Activated CD4-positive, alpha-beta T cell treated with anti-CD3 and anti-CD28 coated beads for 36 hours (primary cell): ENCODE measurements at regions not wholly inside any gene's neighbourhood (a gene's known extent, or its start where the extent isn't known, plus 50 kb on each side); places are given as distances from the start of the nearest gene placed in this dataset.

Experiments used
- ATAC-seq: fragments of 200-7000 bp; cut with Tn5 transposase; one replicate; pipeline ENCODE4 v1.10.0; 2021; ENCODE audit warnings: mild to moderate bottlenecking, moderate library complexity
- CTCF ChIA-PET: fragments of 350-600 bp; sonication (Branson Sonifier 250); formaldehyde crosslinking; loops from one replicate; lab custom pipeline; 2021; ENCODE audit warnings: antibody characterized with exemption; lab: Charles Lee
- POLR2A ChIA-PET: fragments of 350-600 bp; sonication (Branson Sonifier 250); formaldehyde crosslinking; loops from one replicate; lab custom pipeline; 2021; ENCODE audit warnings: antibody characterized with exemption, inconsistent platforms; lab: Charles Lee
- DNase-seq: peaks from one replicate; pipeline ENCODE4 v3.0.0-alpha.2; 2020
- H3K27ac Mint-ChIP-seq: one replicate; pipeline ENCODE4 v1.8.0; 2021; ENCODE audit warnings: mixed read lengths
- H3K27me3 Mint-ChIP-seq: one replicate; pipeline ENCODE4 v1.8.0; 2021; ENCODE audit warnings: mixed read lengths
- H3K36me3 Mint-ChIP-seq: one replicate; pipeline ENCODE4 v1.8.0; 2021; ENCODE audit warnings: low read depth, mixed read lengths
- H3K4me1 Mint-ChIP-seq: one replicate; pipeline ENCODE4 v1.8.0; 2021; ENCODE audit warnings: mixed read lengths
- H3K4me3 Mint-ChIP-seq: one replicate; pipeline ENCODE4 v1.8.0; 2021; ENCODE audit warnings: mild to moderate bottlenecking, moderate library complexity, mixed read lengths
- H3K9me3 Mint-ChIP-seq: one replicate; pipeline ENCODE4 v1.8.0; 2021; ENCODE audit warnings: low read depth, mixed read lengths
- intact Hi-C, 2 experiments: fragments of 100-400 bp; cut with DNase I in 1 of 2; cut with micrococcal nuclease in 1 of 2; formaldehyde crosslinking; loops; one replicate each; pipeline versions ENCODE4 v1.14.2 to v1.15.1; 2022 to 2024; cut with DNase I, micrococcal nuclease

DNA sequence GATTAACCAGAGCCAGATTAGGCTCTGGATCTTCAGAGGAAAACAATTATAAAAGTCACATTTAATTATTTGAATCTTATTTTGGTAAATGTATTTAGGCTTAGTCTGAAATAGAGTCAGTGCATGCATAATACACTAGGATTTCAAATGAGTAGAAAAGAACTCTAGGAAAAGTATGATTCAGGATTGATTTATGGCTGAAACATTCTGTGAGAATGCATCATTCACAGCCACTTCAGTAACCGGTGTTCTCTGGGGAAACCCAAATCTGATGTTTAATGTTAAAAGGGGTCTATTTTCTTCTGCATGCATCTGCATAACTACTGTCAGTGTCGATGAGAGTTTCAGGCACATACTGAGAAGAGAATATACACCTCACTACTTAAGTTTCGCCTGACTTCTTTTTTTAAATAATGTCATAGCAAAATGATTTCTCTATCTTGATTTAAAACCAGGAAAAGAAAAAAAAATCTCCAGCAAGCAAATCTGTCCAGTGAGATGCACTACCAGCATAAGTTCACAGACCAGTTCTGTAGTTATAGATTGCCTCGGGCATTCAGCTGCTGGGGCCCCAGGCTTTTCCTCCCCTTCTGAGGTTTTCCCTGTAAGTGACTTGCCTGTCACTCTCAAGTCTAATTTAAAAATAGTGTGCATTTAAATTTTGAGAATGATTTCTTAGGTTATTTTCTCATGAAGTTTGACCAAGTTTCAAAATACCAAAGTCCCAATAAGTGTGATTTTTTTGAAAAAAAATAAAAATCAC, 501.5 kb downstream of the NR4A2 start:
- H3K27ac Mint-ChIP-seq = no peak overlapping the region
- intact Hi-C loops = no loop called here
- ATAC-seq (no peak), DNase-seq (no peak)
- ChIA-PET POLR2A (no interaction called here), CTCF (no interaction called here)
- no peaks in the 10 kb centered on the region for H3K9me3 Mint-ChIP-seq
- H3K36me3 Mint-ChIP-seq = no peaks in the 10 kb centered on the region
- no peaks in the 10 kb centered on the region for H3K27me3 Mint-ChIP-seq
- H3K4me3 Mint-ChIP-seq = no peak overlapping the region
- H3K4me1 Mint-ChIP-seq = no peaks in the 10 kb centered on the region

DNA sequence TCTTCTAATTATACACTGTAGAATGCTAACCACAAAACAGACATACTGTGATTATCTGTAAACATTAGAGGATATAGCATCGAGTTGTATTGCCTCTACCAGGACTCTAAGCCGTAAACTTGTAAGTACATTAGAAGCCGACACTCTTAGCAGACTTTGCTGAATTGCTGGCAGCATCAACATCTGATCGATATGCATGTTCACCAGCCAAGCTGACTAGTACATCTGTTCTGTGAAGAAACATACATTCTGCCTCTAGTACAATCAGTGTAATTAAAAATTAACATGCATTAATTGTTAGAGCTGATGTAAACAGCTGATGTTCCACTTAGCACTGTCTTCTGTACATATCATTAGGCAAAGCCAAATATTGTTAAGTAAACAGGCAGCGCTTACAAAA, 502.2 kb downstream of the NR4A2 start:
- no peak overlapping the region for H3K4me3 Mint-ChIP-seq
- H3K4me1 Mint-ChIP-seq = no peaks in the 10 kb centered on the region
- H3K27me3 Mint-ChIP-seq = no peaks in the 10 kb centered on the region
- DNase-seq = no peak
- CTCF ChIA-PET = no interaction called here
- no peaks in the 10 kb centered on the region for H3K36me3 Mint-ChIP-seq
- no peaks in the 10 kb centered on the region for H3K9me3 Mint-ChIP-seq
- no peak for ATAC-seq
- H3K27ac Mint-ChIP-seq = no peak overlapping the region
- intact Hi-C loops = no loop called here
- POLR2A ChIA-PET = no interaction called here

DNA sequence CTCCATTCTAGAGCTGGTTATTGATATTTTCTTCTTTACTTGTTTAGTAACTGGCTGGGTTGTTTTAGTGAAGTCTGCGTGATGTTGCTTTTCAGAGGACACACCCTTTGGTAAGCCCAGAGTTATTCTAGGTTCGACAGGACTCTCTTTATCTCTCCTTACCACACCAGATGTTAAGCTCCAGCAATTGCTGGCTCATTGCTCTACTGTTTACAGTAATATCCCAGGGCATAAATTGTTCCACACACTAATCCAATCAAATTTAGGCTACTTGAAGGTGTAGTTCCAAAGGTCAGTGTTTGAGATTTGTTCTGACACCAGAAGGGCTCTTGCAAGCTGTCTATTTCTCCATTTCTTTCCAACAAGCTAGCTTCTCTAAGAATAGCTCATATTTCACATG, 506.6 kb downstream of the NR4A2 start:
- ATAC-seq (no peak), DNase-seq (no peak)
- Mint-ChIP-seq H3K4me1 (no peaks in the 10 kb centered on the region), H3K27me3 (no peaks in the 10 kb centered on the region), H3K27ac (no peak overlapping the region), H3K9me3 (no peaks in the 10 kb centered on the region), H3K4me3 (no peak overlapping the region), H3K36me3 (no peaks in the 10 kb centered on the region)
- intact Hi-C loops = no loop called here
- POLR2A ChIA-PET = no interaction called here
- CTCF ChIA-PET = no interaction called here

DNA sequence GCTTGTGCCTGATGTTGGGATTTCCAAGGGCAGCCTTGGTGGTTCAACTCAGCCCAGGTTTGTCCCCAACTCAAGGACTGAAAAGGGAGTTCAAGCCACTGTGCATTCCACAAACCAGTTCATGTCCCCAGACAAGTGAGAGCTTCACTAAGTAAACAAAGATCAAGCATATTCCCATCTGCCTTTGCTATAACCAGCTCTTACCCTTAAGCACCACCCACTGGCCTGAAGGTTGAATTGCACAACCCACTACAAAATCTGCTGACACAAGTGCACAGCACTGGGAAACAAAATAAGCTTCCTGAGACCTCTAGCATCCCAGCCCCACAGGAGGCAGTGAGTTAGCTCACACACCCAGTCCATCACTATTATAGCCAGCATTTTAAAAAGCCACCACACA, 516.7 kb downstream of the NR4A2 start:
- no peaks in the 10 kb centered on the region for H3K27me3 Mint-ChIP-seq
- ATAC-seq (peak; percentile 42), DNase-seq (peak; percentile 6)
- no peaks in the 10 kb centered on the region for H3K4me1 Mint-ChIP-seq
- no peaks in the 10 kb centered on the region for H3K36me3 Mint-ChIP-seq
- H3K27ac Mint-ChIP-seq = no peak overlapping the region
- peaks cover 2% of the 10 kb centered on the region for H3K9me3 Mint-ChIP-seq
- H3K4me3 Mint-ChIP-seq = no peak overlapping the region
- ChIA-PET CTCF (no interaction called here), POLR2A (no interaction called here)
- intact Hi-C loops = no loop called here

DNA sequence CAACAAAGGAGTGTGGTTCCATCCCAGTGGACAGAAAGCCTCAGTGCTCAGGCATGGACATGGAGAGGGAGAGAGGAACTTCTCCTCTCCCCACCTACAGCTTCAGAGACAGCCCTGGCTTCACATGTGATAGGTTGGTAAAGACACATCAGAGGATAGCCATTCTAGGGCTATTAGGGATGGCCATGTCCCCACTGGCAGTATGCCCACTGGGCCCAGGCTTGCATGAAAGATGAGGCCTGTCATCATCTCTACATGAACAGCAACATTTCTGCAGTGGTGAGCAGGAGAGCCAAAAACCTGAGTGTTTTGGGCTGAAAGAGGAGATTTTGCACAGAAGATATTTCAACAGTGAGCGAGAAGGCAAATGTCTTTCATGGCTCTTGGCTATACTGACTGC, 517.2 kb downstream of the NR4A2 start:
- CTCF ChIA-PET = no interaction called here
- intact Hi-C loops = no loop called here

DNA sequence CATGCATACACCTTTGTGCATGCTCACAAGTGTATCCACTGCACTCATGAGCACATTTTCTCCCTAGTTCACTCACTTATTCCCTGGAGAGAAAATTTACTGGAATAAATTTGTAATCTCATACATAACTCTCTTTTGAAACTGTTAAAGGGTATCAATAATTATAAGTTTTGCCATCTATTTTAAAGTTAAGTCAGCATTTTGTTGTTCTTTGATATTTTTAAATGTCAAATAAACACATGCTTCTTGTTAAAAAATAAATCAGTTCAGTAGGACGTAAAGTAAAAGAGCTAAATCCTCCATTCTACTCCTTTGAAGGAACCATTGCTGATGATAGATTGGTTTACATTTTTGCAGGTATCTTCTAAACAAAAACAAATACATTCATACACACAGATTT, 522.1 kb downstream of the NR4A2 start:
- ChIA-PET CTCF (no interaction called here), POLR2A (no interaction called here)
- H3K4me3 Mint-ChIP-seq = no peak overlapping the region
- H3K27ac Mint-ChIP-seq = no peak overlapping the region
- H3K27me3 Mint-ChIP-seq = no peaks in the 10 kb centered on the region
- no peaks in the 10 kb centered on the region for H3K9me3 Mint-ChIP-seq
- H3K36me3 Mint-ChIP-seq = no peaks in the 10 kb centered on the region
- DNase-seq (no peak), ATAC-seq (no peak)
- H3K4me1 Mint-ChIP-seq = no peaks in the 10 kb centered on the region
- intact Hi-C loops = no loop called here

More for the DNA sequence above, 517.2 kb downstream of the NR4A2 start:
- Mint-ChIP-seq H3K27ac (no peak overlapping the region), H3K4me3 (no peak overlapping the region), H3K4me1 (no peaks in the 10 kb centered on the region), H3K9me3 (peaks cover 2% of the 10 kb centered on the region), H3K36me3 (no peaks in the 10 kb centered on the region), H3K27me3 (no peaks in the 10 kb centered on the region)
- POLR2A ChIA-PET = no interaction called here
- ATAC-seq = no peak
- no peak for DNase-seq

DNA sequence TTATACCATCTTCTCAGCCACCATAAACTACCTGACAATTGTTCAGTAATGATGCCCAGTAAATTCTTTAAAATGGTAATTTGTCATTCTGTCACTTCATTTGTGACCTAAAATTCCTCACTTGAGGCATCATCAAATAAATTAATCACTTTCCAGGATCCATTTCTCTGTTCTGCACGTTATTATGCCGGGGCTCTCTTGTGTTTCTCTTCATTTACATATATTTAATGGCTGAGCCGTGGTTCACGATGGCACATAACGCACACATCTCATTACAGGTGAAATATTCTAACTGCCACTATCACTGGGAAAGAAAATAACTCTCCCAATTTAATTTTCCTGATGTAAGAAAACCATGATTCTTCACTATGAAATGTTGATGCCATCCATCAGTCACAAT, 529.6 kb downstream of the NR4A2 start:
- Mint-ChIP-seq H3K36me3 (no peaks in the 10 kb centered on the region), H3K9me3 (no peaks in the 10 kb centered on the region), H3K27ac (no peak overlapping the region), H3K4me3 (no peak overlapping the region), H3K4me1 (no peaks in the 10 kb centered on the region), H3K27me3 (no peaks in the 10 kb centered on the region)
- DNase-seq (no peak), ATAC-seq (no peak)
- intact Hi-C loops = no loop called here
- ChIA-PET POLR2A (no interaction called here), CTCF (no interaction called here)

DNA sequence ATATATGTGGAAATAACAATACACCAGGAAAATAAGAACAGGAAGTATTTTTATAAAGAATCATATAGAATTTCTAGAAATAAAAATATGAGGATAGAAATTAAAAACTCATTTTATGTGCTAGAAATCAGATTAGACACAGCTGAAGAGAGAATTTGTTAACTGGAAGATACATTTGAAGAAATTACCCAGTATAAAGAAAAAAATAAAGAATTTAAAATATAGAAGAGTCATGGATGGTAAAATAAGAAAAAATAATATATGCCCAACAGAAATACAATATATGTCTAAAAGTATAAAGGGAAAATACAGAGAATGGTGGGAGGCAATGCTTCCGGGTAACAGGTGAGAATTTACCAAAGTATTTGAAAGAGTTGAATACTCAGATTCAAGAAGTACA, 539.9 kb downstream of the NR4A2 start:
- ChIA-PET CTCF (no interaction called here), POLR2A (interaction anchor here (0.6 kb wide), 1 partner anchor 295 kb away, joined by 5 read pairs; no protein-coding TSS in a partner anchor)
- DNase-seq = no peak
- Mint-ChIP-seq H3K36me3 (no peaks in the 10 kb centered on the region), H3K27ac (no peak overlapping the region), H3K9me3 (peaks cover 12% of the 10 kb centered on the region), H3K4me3 (no peak overlapping the region), H3K27me3 (no peaks in the 10 kb centered on the region), H3K4me1 (no peaks in the 10 kb centered on the region)
- ATAC-seq = no peak
- intact Hi-C loops = no loop called here

DNA sequence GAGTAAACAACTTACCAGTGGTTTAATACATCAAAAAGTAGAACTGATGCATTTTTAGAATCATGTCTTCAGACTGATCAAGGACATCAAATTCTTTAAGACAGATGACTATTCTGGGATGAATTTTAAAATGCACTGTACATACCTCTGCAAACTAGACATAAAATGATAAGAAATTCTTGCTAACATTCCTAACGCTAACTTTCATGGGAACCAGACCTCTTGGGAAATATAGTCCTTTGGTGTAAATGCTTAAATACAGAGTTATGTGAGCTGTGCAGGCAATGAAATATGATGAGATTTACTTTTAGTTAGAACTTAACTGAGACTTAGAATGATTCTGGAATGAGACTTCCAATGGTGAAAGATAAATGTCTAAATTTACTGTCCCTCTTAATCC, 562.0 kb downstream of the NR4A2 start:
- H3K27me3 Mint-ChIP-seq = no peaks in the 10 kb centered on the region
- peaks cover 3% of the 10 kb centered on the region for H3K9me3 Mint-ChIP-seq
- H3K4me3 Mint-ChIP-seq = no peak overlapping the region
- CTCF ChIA-PET = no interaction called here
- ATAC-seq = no peak
- H3K36me3 Mint-ChIP-seq = no peaks in the 10 kb centered on the region
- POLR2A ChIA-PET = no interaction called here
- no peak overlapping the region for H3K27ac Mint-ChIP-seq
- H3K4me1 Mint-ChIP-seq = no peaks in the 10 kb centered on the region
- intact Hi-C loops = no loop called here
- DNase-seq = no peak

DNA sequence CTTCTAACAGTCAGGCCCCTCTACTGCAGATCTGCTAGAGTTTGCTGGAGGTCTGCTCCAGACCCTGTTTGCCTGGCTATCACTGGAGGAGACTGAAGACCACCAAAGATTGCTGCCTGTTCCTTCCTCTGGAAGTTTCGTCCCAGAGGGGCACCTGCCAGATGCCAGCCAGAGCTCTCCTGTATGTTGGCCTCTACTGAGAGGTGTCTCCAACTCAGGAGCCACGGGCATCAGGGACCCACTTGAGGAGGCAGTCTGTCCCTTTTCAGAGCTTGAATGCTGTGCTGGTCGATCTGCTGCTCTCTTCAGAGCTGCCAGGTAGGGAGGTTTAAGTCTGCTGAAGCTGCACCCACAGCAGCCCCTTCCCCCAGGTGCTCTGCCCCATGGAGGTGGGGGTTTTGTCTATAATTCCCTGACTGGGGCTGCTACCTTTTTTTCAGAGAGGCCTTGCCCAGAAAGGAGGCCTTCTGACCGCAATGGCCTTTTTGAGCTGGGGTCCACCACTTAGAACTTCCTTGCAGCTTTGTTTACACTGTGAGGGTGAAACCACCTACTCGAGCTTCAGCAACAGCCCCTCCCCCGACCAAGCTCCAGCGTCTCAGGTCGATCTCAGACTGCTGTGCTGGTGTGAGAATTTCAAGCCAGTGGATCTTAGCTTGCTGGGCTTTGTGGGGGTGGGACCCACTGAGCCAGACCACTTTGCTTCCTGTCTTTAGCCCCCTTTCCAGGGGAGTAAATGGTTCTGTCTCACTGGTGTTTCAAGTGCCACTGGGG, 566.0 kb downstream of the NR4A2 start:
- Mint-ChIP-seq H3K4me3 (no peak overlapping the region), H3K4me1 (no peaks in the 10 kb centered on the region), H3K27me3 (no peaks in the 10 kb centered on the region), H3K36me3 (no peaks in the 10 kb centered on the region), H3K9me3 (peaks cover 3% of the 10 kb centered on the region), H3K27ac (no peak overlapping the region)
- DNase-seq (no peak), ATAC-seq (no peak)
- CTCF ChIA-PET = no interaction called here
- POLR2A ChIA-PET = no interaction called here
- intact Hi-C loops = loop anchor here in 1 of 2 experiments (5.0 kb wide), 1 partner anchor 874 kb away; no protein-coding TSS in a partner anchor

DNA sequence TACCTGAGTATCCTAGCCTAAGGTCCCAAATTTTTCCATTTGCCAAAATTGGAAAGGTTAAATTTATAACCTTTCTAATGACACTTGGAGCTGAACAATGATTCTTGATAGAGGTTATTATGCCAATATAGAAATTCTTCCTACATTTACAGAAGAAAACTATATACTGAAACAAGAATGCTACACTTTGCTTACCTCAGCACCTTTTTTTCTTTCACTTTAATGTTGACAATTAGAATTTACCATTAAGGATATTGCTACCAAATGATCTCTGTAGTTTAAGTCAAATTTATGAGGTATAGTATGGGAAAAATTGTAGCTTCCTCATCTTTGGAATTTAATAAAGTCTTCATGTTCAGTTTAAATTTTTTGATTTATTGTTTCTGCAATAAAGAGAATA, 577.0 kb downstream of the NR4A2 start:
- H3K4me1 Mint-ChIP-seq = no peaks in the 10 kb centered on the region
- intact Hi-C loops = no loop called here
- no peaks in the 10 kb centered on the region for H3K36me3 Mint-ChIP-seq
- H3K27me3 Mint-ChIP-seq = no peaks in the 10 kb centered on the region
- DNase-seq = no peak
- ChIA-PET POLR2A (no interaction called here), CTCF (no interaction called here)
- H3K9me3 Mint-ChIP-seq = no peaks in the 10 kb centered on the region
- no peak overlapping the region for H3K4me3 Mint-ChIP-seq
- no peak for ATAC-seq
- no peak overlapping the region for H3K27ac Mint-ChIP-seq

DNA sequence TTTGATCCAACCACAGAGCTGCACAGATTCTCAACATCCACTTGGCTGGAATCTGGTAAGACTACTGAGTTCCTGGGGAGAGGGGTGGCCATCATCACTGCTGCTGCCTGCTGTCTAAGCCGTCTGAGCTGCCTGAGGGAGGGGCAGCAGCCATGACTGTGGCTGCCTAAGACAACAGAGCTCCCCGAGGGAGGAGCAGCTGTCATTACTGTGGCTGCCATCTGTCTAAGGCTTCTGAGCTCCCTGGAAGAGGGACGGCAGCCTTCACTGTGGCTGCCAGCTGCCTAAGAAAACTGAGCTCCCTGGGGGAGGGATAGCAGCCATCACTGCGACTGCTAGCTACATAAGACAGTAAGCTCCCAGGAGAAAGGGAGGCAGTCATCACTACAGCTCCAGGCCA, 584.4 kb downstream of the NR4A2 start:
- no peaks in the 10 kb centered on the region for H3K4me1 Mint-ChIP-seq
- no peak for DNase-seq
- intact Hi-C loops = no loop called here
- ATAC-seq = no peak
- no peaks in the 10 kb centered on the region for H3K27me3 Mint-ChIP-seq
- POLR2A ChIA-PET = no interaction called here
- no peaks in the 10 kb centered on the region for H3K36me3 Mint-ChIP-seq
- no peak overlapping the region for H3K27ac Mint-ChIP-seq
- no peaks in the 10 kb centered on the region for H3K9me3 Mint-ChIP-seq
- CTCF ChIA-PET = no interaction called here
- H3K4me3 Mint-ChIP-seq = no peak overlapping the region
